Neuronal stem cell (in vitro differentiated cells): ENCODE measurements at regions not wholly inside any gene's neighbourhood (a gene's known extent, or its start where the extent isn't known, plus 50 kb on each side); places are given as distances from the start of the nearest gene placed in this dataset.

Experiments used
- DNase-seq: peaks from one replicate; pipeline ENCODE4 v3.0.0-alpha.2; 2013; ENCODE audit warnings: low spot score
- H2AFZ ChIP-seq: one replicate; pipeline ENCODE4 v1.6.1; 2013; ENCODE audit warnings: mild to moderate bottlenecking, low read length, inconsistent platforms
- H2AK5ac ChIP-seq: 2 replicates; pipeline ENCODE4 v1.6.1; 2013; ENCODE audit warnings: low read depth, mild to moderate bottlenecking, inconsistent platforms, low read length, moderate library complexity, mixed read lengths
- H2BK120ac ChIP-seq: 2 replicates; pipeline ENCODE4 v1.6.1; 2013; ENCODE audit warnings: low read depth, mild to moderate bottlenecking, inconsistent platforms, low read length, moderate library complexity, mixed read lengths
- H2BK12ac ChIP-seq: one replicate; pipeline ENCODE4 v1.6.1; 2013; ENCODE audit warnings: low read length, inconsistent platforms
- H2BK15ac ChIP-seq: 2 replicates; pipeline ENCODE4 v1.6.1; 2013; ENCODE audit warnings: mild to moderate bottlenecking, low read length, inconsistent platforms, mixed read lengths
- H2BK5ac ChIP-seq: one replicate; pipeline ENCODE4 v1.6.1; 2013; ENCODE audit warnings: inconsistent platforms, mild to moderate bottlenecking, low read length, moderate library complexity
- H3K14ac ChIP-seq: one replicate; pipeline ENCODE4 v1.6.1; 2013; ENCODE audit warnings: low read length, inconsistent platforms
- H3K18ac ChIP-seq: 2 replicates; pipeline ENCODE4 v1.6.1; 2013; ENCODE audit warnings: low read length, inconsistent platforms
- H3K23ac ChIP-seq: 2 replicates; pipeline ENCODE4 v1.6.1; 2013; ENCODE audit warnings: low read depth, mild to moderate bottlenecking, mixed read lengths, low read length, inconsistent platforms; ENCODE audit not compliant: poor library complexity
- H3K27ac ChIP-seq: replicated peaks from 3 replicates; pipeline ENCODE4 v1.5.1; 2013; ENCODE audit warnings: low read length, inconsistent platforms
- H3K27me3 ChIP-seq, 3 experiments: 2 replicates each; pipeline ENCODE4 v1.6.1; 2013; ENCODE audit warnings: low read length in 3 of 3, mild to moderate bottlenecking in 2 of 3, inconsistent platforms in 1 of 3, low read depth in 1 of 3, mixed read lengths in 1 of 3, moderate library complexity in 1 of 3; ENCODE audit not compliant: control insufficient read depth in 3 of 3, insufficient read depth in 3 of 3
- H3K36me3 ChIP-seq, 2 donors: replicated peaks in 1 of 2; 2 replicates each; pipeline ENCODE4 v1.6.1; 2013; ENCODE audit warnings: low read length in 2 of 2; ENCODE audit not compliant: control insufficient read depth in 2 of 2, insufficient read depth in 2 of 2
- H3K4ac ChIP-seq: 2 replicates; pipeline ENCODE4 v1.6.1; 2013; ENCODE audit warnings: inconsistent platforms, mild to moderate bottlenecking, low read length, moderate library complexity
- H3K4me1 ChIP-seq, 2 donors: 1 replicate in 1 of 2; 2 replicates in 1 of 2; pipeline ENCODE4 v1.6.1; 2013; ENCODE audit warnings: low read length in 2 of 2, low read depth in 1 of 2; ENCODE audit not compliant: control insufficient read depth in 2 of 2, insufficient read depth in 1 of 2
- H3K4me2 ChIP-seq: one replicate; pipeline ENCODE4 v1.6.1; 2013; ENCODE audit warnings: mild to moderate bottlenecking, low read length, inconsistent platforms; ENCODE audit not compliant: insufficient read depth, poor library complexity, severe bottlenecking
- H3K4me3 ChIP-seq, 2 donors: 2 replicates each; pipeline ENCODE4 v1.5.1; 2013; ENCODE audit warnings: low read length in 2 of 2, mild to moderate bottlenecking in 2 of 2, inconsistent platforms in 1 of 2, moderate library complexity in 1 of 2
- H3K79me1 ChIP-seq: one replicate; pipeline ENCODE4 v1.6.1; 2013; ENCODE audit warnings: low read depth, mild to moderate bottlenecking, inconsistent platforms, low read length, moderate library complexity
- H3K9ac ChIP-seq: one replicate; pipeline ENCODE4 v1.6.1; 2013; ENCODE audit warnings: mild to moderate bottlenecking, low read depth, low read length, inconsistent platforms; ENCODE audit not compliant: poor library complexity
- H3K9me3 ChIP-seq, 2 donors: replicated peaks in 1 of 2; 2 replicates each; pipeline versions ENCODE3 to v1.6.1; 2013; ENCODE audit warnings: low read length in 2 of 2, mild to moderate bottlenecking in 2 of 2, inconsistent platforms in 1 of 2, low read depth in 1 of 2, mixed read lengths in 1 of 2, moderate library complexity in 1 of 2; ENCODE audit not compliant: control insufficient read depth in 2 of 2, insufficient read depth in 1 of 2
- H4K8ac ChIP-seq: one replicate; pipeline ENCODE4 v1.6.1; 2013; ENCODE audit warnings: low read depth, mild to moderate bottlenecking, inconsistent platforms, low read length, moderate library complexity
- H4K91ac ChIP-seq: one replicate; pipeline ENCODE4 v1.6.1; 2013; ENCODE audit warnings: low read length, low read depth, mild to moderate bottlenecking, inconsistent platforms; ENCODE audit not compliant: poor library complexity
- WGBS, 2 donors: extraction: QIAGEN DNeasy Blood & Tissue Kit; methylation state at CpG; one replicate each; pipeline ENCODE4 v1.1.7; 2013; ENCODE audit warnings: missing lambda C conversion rate in 2 of 2, mixed read lengths in 1 of 2; ENCODE audit not compliant: insufficient read length in 2 of 2, insufficient replicate concordance in 1 of 2; ENCODE audit errors: extremely low coverage in 2 of 2; 5-methylcytosine and 5-hydroxymethylcytosine counted together

DNA sequence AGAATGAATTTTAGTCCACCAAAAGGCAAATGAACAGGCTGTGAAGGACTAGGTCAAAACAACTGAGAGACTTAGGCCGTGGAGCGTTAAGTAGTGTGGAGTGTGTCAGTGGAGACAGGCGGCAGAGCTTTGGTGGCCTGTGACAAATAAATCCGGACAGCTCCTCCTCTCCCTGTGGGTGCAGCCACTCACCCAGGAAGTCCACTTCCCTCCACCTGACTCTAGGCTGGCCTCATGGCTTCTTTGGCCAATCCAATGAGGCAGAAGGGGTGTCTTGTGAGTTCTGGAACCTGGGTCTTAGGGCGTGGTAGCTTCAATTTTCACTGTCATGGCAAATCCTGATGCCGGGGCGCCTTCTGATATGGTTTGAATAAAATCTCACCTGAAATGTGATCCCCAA, 180.9 kb upstream of the C14orf180 start:
- no peak overlapping the region for H3K4me3 ChIP-seq
- H3K9me3 ChIP-seq, result peaks cover 0 to 4% of the 10 kb centered on the region in 2 donors
- peaks cover 0 to 20% (median 0%) of the 10 kb centered on the region in 3 experiments for H3K27me3 ChIP-seq
- H3K14ac ChIP-seq, result no peak overlapping the region
- DNase-seq, result no peak
- WGBS, 2 donors, result no CpG with 5 or more reads among the region's 7 CpGs
- H2BK12ac ChIP-seq, result no peak overlapping the region
- no peak overlapping the region for H2BK5ac ChIP-seq
- peaks cover 0 to 10% of the 10 kb centered on the region in 2 donors for H3K4me1 ChIP-seq
- peak overlapping the region; percentile 18 for H3K18ac ChIP-seq
- H3K27ac ChIP-seq, result no peak overlapping the region
- H3K9ac ChIP-seq, result no peak overlapping the region
- H3K4me2 ChIP-seq, result no peak overlapping the region
- H3K23ac ChIP-seq, result no peak overlapping the region
- H3K4ac ChIP-seq, result no peak overlapping the region
- H2BK15ac ChIP-seq, result no peak overlapping the region
- no peaks in the 10 kb centered on the region for H3K79me1 ChIP-seq
- no peak overlapping the region for H2BK120ac ChIP-seq
- H2AFZ ChIP-seq, result no peak overlapping the region
- H4K8ac ChIP-seq, result no peak overlapping the region
- no peak overlapping the region for H4K91ac ChIP-seq
- no peaks in the 10 kb centered on the region for H3K36me3 ChIP-seq
- H2AK5ac ChIP-seq, result no peak overlapping the region

DNA sequence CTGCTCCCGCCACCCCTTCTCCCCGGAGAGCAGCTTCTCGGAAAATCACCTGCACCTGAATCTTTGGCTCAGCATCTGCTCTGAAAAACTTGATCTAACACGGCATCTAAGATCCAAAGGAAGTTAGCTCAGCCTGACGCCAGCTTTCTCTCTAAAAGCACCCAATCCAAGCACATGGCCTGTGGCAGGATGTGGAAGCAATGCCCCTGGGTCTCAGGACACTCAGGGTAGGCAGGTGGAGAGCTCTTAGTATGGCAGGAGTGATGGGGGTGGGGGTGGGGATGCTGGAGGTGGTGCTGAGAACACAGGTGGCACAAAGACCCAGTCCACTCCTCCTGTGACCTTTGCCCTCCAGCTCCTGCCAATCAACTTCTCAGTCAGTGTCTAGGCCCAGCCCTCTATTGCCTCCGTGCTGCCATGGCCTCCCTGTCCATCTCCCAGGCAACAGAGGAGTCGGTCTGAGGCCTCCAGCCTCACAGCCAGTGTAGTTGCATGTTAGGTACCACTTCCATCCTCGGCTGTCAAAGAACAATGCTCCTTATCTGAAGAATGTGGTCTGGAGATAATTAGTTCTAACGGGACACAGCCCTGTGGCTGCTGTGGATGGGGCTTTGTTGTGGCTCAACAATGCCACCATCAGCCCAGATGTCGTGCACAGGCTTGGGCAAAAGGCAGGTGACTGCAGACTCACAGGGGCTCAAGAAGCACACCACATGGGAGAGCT, 180.0 kb upstream of the C14orf180 start:
- DNase-seq, result no peak
- H4K8ac ChIP-seq, result no peak overlapping the region
- H3K9me3 ChIP-seq, result peaks cover 0 to 4% of the 10 kb centered on the region in 2 donors
- H2BK5ac ChIP-seq, result no peak overlapping the region
- H3K4me3 ChIP-seq, result no peak overlapping the region
- H3K4me1 ChIP-seq, result peaks cover 0 to 10% of the 10 kb centered on the region in 2 donors
- H3K4me2 ChIP-seq, result no peak overlapping the region
- no peaks in the 10 kb centered on the region for H3K79me1 ChIP-seq
- H3K9ac ChIP-seq, result no peak overlapping the region
- WGBS, 2 donors, result no CpG with 5 or more reads among the region's 10 CpGs
- no peak overlapping the region for H2BK12ac ChIP-seq
- no peaks in the 10 kb centered on the region for H3K36me3 ChIP-seq
- no peak overlapping the region for H3K23ac ChIP-seq
- no peak overlapping the region for H3K14ac ChIP-seq
- no peak overlapping the region for H2AK5ac ChIP-seq
- no peak overlapping the region for H3K4ac ChIP-seq
- no peak overlapping the region for H2AFZ ChIP-seq
- no peak overlapping the region for H2BK120ac ChIP-seq
- no peak overlapping the region for H2BK15ac ChIP-seq
- H4K91ac ChIP-seq, result no peak overlapping the region
- no peak overlapping the region for H3K18ac ChIP-seq
- peak overlapping the region; percentile 24 for H3K27ac ChIP-seq
- H3K27me3 ChIP-seq, result peaks cover 0 to 13% (median 0%) of the 10 kb centered on the region in 3 experiments

DNA sequence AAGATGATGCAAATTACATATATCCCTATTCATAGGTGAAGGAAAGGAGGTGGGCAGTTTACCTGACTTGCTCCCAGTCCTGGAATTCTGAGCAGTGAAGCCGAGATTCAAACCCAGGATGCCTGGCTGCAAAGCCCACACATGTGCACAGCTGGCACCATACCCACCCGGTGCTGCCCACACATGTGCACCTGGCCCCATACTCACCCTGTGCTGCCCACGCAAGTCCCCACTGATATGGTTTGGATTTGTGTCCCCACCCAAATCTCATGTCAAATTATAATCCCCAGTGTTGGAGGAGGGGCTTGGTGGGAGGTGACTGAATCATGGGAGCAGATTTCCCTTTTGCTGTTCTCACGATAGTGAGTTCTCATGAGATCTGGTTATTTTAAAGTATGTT, 179.2 kb upstream of the C14orf180 start:
- Histone ChIP-seq H3K4me1 (peaks cover 0 to 10% of the 10 kb centered on the region in 2 donors), H3K4me3 (no peak overlapping the region), H3K4me2 (no peak overlapping the region), H3K4ac (no peak overlapping the region), H3K14ac (no peak overlapping the region), H3K18ac (no peak overlapping the region), H2AK5ac (no peak overlapping the region), H3K23ac (no peak overlapping the region), H2BK5ac (no peak overlapping the region), H3K79me1 (no peaks in the 10 kb centered on the region), H3K9me3 (peaks cover 0 to 4% of the 10 kb centered on the region in 2 donors), H3K9ac (no peak overlapping the region), H2BK15ac (no peak overlapping the region), H3K36me3 (no peaks in the 10 kb centered on the region), H2AFZ (no peak overlapping the region), H2BK12ac (no peak overlapping the region), H4K8ac (no peak overlapping the region), H3K27me3 (peaks cover 0 to 9% (median 0%) of the 10 kb centered on the region in 3 experiments), H4K91ac (no peak overlapping the region), H2BK120ac (no peak overlapping the region), H3K27ac (no peak overlapping the region)
- no peak for DNase-seq
- no CpG with 5 or more reads among the region's 4 CpGs for WGBS, 2 donors

DNA sequence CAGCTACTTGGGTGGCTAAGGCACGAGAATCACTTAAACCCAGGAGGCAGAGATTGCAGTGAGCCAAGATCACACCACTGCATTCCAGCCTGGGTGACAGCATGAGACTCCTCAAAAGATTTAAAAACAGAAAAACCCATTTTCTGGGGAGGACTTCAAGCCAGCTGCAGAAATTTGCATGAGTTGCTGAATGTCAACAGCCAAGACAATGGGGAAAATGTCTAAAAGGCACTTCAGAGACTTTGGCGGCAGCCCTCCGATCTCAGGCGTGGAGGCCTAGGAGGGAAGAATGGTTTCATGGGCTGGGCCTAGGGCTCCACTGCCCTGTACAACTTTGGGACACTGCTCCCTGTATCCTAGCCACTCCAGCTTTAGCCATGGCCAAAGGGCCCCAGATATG, 177.8 kb upstream of the C14orf180 start:
- no peak overlapping the region for H2BK15ac ChIP-seq
- H3K4ac ChIP-seq, result no peak overlapping the region
- no peak overlapping the region for H4K91ac ChIP-seq
- no peak overlapping the region for H2AK5ac ChIP-seq
- no CpG with 5 or more reads among the region's 4 CpGs for whole genome bisulfite sequencing, 2 donors
- no peak for DNase-seq
- H2AFZ ChIP-seq, result no peak overlapping the region
- no peak overlapping the region for H2BK5ac ChIP-seq
- no peaks in the 10 kb centered on the region for H3K79me1 ChIP-seq
- H3K36me3 ChIP-seq, result no peaks in the 10 kb centered on the region
- no peak overlapping the region for H3K14ac ChIP-seq
- no peak overlapping the region for H2BK12ac ChIP-seq
- peaks cover 0 to 9% (median 0%) of the 10 kb centered on the region in 3 experiments for H3K27me3 ChIP-seq
- no peak overlapping the region for H3K18ac ChIP-seq
- no peak overlapping the region for H3K4me3 ChIP-seq
- H3K23ac ChIP-seq, result no peak overlapping the region
- peaks cover 0 to 4% of the 10 kb centered on the region in 2 donors for H3K9me3 ChIP-seq
- no peak overlapping the region for H3K27ac ChIP-seq
- H4K8ac ChIP-seq, result no peak overlapping the region
- no peak overlapping the region for H3K9ac ChIP-seq
- H3K4me2 ChIP-seq, result no peak overlapping the region
- no peak overlapping the region for H2BK120ac ChIP-seq
- peaks cover 0 to 10% of the 10 kb centered on the region in 2 donors for H3K4me1 ChIP-seq
